Smooth muscle cell (in vitro differentiated cells): ENCODE measurements at regions not wholly inside any gene's neighbourhood (a gene's known extent, or its start where the extent isn't known, plus 50 kb on each side); places are given as distances from the start of the nearest gene placed in this dataset.

Experiments
- DNase-seq: peaks from one replicate; lab custom pipeline; 2025; ENCODE audit not compliant: unreplicated experiment; lab: John Stamatoyannopoulos, UW
- H2AFZ ChIP-seq: fragments of 200-600 bp; sonication (generic); 2 replicates; pipeline ENCODE4 v1.6.0; 2016; ENCODE audit warnings: antibody characterized with exemption, low read depth, mild to moderate bottlenecking
- H3F3A ChIP-seq: fragments of 200-600 bp; sonication (generic); 2 replicates; pipeline ENCODE4 v1.6.0; 2017; ENCODE audit warnings: antibody characterized with exemption, low read depth
- H3K27ac ChIP-seq: fragments of 200-600 bp; sonication (generic); 2 replicates; pipeline ENCODE4 v1.5.1; 2016; ENCODE audit warnings: low read depth, mild to moderate bottlenecking
- H3K27me3 ChIP-seq: fragments of 200-600 bp; sonication (generic); 2 replicates; pipeline ENCODE4 v1.6.1; 2016; ENCODE audit warnings: low read depth, mild to moderate bottlenecking
- H3K36me3 ChIP-seq: fragments of 200-600 bp; sonication (generic); 2 replicates; pipeline ENCODE4 v1.5.1; 2016; ENCODE audit warnings: low read depth
- H3K4me1 ChIP-seq: fragments of 200-600 bp; sonication (generic); 2 replicates; pipeline ENCODE4 v1.5.1; 2016; ENCODE audit warnings: low read depth
- H3K4me2 ChIP-seq: fragments of 200-600 bp; sonication (generic); 2 replicates; pipeline ENCODE4 v1.6.0; 2016; ENCODE audit warnings: mild to moderate bottlenecking
- H3K4me3 ChIP-seq: fragments of 200-600 bp; sonication (generic); 2 replicates; pipeline ENCODE4 v1.5.1; 2016; ENCODE audit warnings: mild to moderate bottlenecking
- H3K79me2 ChIP-seq: fragments of 200-600 bp; sonication (generic); 2 replicates; pipeline ENCODE4 v1.6.0; 2016; ENCODE audit warnings: low read depth, mild to moderate bottlenecking
- H3K9ac ChIP-seq: fragments of 200-600 bp; sonication (generic); 2 replicates; pipeline ENCODE4 v1.6.0; 2016; ENCODE audit warnings: low read depth
- H3K9me3 ChIP-seq: fragments of 200-600 bp; sonication (generic); replicated peaks from 2 replicates; pipeline ENCODE4 v1.5.1; 2016; ENCODE audit warnings: low read depth
- H4K20me1 ChIP-seq: fragments of 200-600 bp; sonication (generic); 2 replicates; pipeline ENCODE4 v1.6.0; 2016; ENCODE audit warnings: low read depth
- CTCF ChIP-seq: fragments of 200-600 bp; sonication (generic); IDR thresholded peaks from 2 replicates; pipeline ENCODE4 v1.5.1; 2017; ENCODE audit warnings: borderline replicate concordance, mild to moderate bottlenecking, antibody characterized with exemption; ENCODE audit not compliant: insufficient read depth, poor library complexity, severe bottlenecking
- WGBS: methylation state at CpG from one replicate; pipeline ENCODE4 v1.1.7; 2016; ENCODE audit warnings: low lambda C conversion rate; 5-methylcytosine and 5-hydroxymethylcytosine counted together

DNA sequence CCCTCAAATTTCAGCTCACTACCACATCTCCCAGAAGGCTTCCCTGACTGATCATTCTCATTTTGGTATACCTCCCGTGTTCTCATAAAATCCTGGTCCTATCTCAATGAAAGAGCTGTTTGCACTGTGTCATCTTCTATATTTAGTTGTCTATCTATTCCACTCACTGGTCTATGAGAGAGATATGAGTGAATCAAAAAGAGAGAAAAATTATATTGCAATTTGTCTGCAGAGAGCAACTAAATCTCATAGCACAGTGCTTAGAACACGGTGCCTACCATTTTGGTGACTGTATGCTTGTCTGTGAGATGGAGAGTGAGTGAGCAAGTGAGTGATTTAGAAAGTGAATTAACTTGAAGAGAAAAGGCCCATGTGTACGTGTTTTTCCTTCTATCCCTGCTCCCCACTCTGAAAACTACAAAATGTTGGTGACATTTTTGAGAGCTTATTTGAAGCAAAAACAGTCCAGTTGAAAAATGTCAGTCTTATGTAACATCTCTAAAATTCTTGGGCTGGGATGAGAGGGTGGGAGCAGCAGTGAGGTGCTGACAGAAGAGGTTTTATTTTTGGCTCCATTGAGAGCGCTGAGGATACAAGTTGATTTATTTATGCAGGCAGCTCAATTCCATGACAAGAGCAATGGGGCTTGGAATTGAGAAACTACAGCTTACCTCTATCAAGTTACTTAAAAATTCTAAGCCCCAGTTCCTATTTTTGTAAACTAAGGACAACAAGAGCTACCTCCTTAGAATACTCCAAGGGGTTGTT is 373.5 kb upstream of the CHST9 start:
- Histone ChIP-seq H4K20me1 (no peaks in the 10 kb centered on the region), H2AFZ (no peak overlapping the region), H3K9me3 (no peaks in the 10 kb centered on the region), H3K79me2 (no peaks in the 10 kb centered on the region), H3K36me3 (no peaks in the 10 kb centered on the region), H3K4me1 (peaks cover 13% of the 10 kb centered on the region), H3K27me3 (peaks cover 6% of the 10 kb centered on the region), H3K4me3 (no peak overlapping the region), H3F3A (no peaks in the 10 kb centered on the region), H3K4me2 (no peak overlapping the region), H3K27ac (no peak overlapping the region), H3K9ac (no peak overlapping the region)
- 87% methylated on average over 4 of the region's 4 CpGs for WGBS
- DNase-seq, result no peak
- TF ChIP-seq CTCF, result no peak

- H3K9me3 ChIP-seq, result no peaks in the 10 kb centered on the region
- no peak overlapping the region for H2AFZ ChIP-seq
- no peaks in the 10 kb centered on the region for H4K20me1 ChIP-seq
- H3K4me2 ChIP-seq, result no peak overlapping the region
- H3K79me2 ChIP-seq, result no peaks in the 10 kb centered on the region
- no peaks in the 10 kb centered on the region for H3F3A ChIP-seq
- no peak overlapping the region for H3K4me3 ChIP-seq
- H3K9ac ChIP-seq, result no peak overlapping the region
- H3K27me3 ChIP-seq, result peaks cover 6% of the 10 kb centered on the region
- WGBS, result 77% methylated on average over 4 of the region's 4 CpGs
- peaks cover 6% of the 10 kb centered on the region for H3K4me1 ChIP-seq
- H3K27ac ChIP-seq, result no peak overlapping the region
- TF ChIP-seq CTCF, result no peak
- DNase-seq, result no peak
- no peaks in the 10 kb centered on the region for H3K36me3 ChIP-seq
These were observed 371.6 kb upstream of the CHST9 start for GRCh38 chr18:27556741-27557140.

GRCh38 chr18:27549335-27550039 is 364.4 kb upstream of the CHST9 start:
- Histone ChIP-seq H4K20me1 (no peaks in the 10 kb centered on the region), H3K27ac (no peak overlapping the region), H3K4me2 (no peak overlapping the region), H3K79me2 (no peaks in the 10 kb centered on the region), H3K4me1 (no peaks in the 10 kb centered on the region), H3K9ac (no peak overlapping the region), H3K36me3 (no peaks in the 10 kb centered on the region), H2AFZ (no peak overlapping the region), H3K27me3 (no peaks in the 10 kb centered on the region), H3K9me3 (no peaks in the 10 kb centered on the region), H3F3A (no peaks in the 10 kb centered on the region), H3K4me3 (no peak overlapping the region)
- TF ChIP-seq CTCF, result no peak
- 81% methylated on average over 6 of the region's 6 CpGs for WGBS
- no peak for DNase-seq

DNA sequence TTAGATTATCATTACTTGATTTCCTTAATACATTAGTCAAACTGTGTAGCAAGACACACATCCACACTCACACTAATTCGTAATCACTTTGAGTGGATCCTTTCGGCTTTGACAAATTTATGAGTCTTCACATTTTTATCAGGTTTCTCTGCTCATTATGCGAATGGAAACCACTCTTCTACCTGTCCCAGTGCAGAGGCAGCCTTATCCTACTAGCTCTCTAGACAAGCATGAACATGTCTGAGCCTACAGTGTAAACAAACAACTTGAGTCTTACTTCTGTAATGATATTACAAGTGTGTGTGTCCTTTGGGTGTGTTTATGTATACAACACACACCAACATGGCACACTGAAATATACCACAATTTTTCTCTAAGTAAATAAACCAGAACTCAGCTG is 361.9 kb upstream of the CHST9 start:
- H3F3A ChIP-seq, result no peaks in the 10 kb centered on the region
- H3K27me3 ChIP-seq, result no peaks in the 10 kb centered on the region
- 81% methylated on average over 3 of the region's 3 CpGs for WGBS
- no peak overlapping the region for H3K4me3 ChIP-seq
- no peak for TF ChIP-seq CTCF
- no peak overlapping the region for H3K4me2 ChIP-seq
- H3K9ac ChIP-seq, result no peak overlapping the region
- H3K9me3 ChIP-seq, result no peaks in the 10 kb centered on the region
- no peaks in the 10 kb centered on the region for H3K36me3 ChIP-seq
- no peaks in the 10 kb centered on the region for H3K79me2 ChIP-seq
- DNase-seq, result no peak
- no peak overlapping the region for H3K27ac ChIP-seq
- H3K4me1 ChIP-seq, result no peaks in the 10 kb centered on the region
- no peak overlapping the region for H2AFZ ChIP-seq
- no peaks in the 10 kb centered on the region for H4K20me1 ChIP-seq
